GM18907 (cell line): ENCODE measurements at regions not wholly inside any gene's neighbourhood (a gene's known extent, or its start where the extent isn't known, plus 50 kb on each side); places are given as distances from the start of the nearest gene placed in this dataset.
"Not testable (repeated sequence)": the region's sequence is repeated elsewhere in the genome, so short reads cannot be mapped to it uniquely, and the experiment has no call there.

Source experiments
- ATAC-seq: cut with Tn5 transposase; IDR thresholded peaks from one replicate; pipeline ENCODE4 v1.9.1; 2021; ENCODE audit warnings: mild to moderate bottlenecking, moderate library complexity; ENCODE audit not compliant: unreplicated experiment

DNA sequence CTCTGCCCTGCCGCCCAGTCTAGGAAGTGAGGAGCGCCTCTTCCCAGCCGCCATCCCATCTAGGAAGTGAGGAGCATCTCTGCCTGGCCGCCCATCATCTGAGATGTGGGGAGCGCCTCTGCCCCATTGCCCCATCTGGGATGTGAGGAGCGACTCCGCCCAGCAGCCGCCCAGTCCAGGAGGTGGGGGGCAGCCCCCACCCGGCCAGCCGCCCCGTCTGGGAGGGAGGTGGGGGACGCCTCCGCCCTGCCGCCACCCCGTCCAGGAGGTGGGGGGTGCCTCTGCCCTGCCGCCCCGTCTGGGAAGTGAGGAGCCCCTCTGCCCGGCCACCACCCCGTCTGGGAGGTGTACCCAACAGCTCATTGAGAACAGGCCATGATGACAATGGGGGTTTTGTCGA is 146.0 kb upstream of the RAB6C start:
- not testable (repeated sequence) for ATAC-seq

- no peak for ATAC-seq
These were observed 132.4 kb upstream of the RAB6C start for GRCh38 chr2:129847043-129847442.

DNA sequence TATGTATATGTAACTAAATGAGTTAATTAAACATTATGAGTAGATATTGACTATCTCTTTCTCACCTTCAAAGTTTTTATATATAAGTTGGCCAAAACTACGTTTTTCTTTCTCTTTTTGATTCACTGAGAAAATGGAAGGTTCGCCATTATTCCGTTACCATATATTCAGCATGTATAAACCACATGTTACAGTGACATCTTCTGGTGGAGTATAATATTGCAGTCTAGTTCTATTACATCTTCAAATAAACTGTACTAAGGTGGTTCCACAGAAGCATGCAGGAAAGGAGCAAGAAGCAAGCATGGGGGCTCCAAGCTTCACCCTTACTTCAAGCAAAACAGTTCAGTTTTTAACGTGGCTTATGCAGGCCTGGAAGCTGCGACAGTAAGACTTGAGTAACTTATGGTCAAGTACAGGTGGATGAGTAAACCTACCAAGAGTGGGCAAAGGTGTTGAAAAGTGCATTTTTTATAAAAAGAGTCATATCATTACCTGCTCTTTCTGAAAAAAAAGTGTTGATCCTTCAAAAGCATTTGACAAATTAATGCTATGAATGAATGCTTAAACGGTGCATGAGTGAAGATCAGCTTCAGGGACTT is 129.8 kb upstream of the RAB6C start:
- ATAC-seq: peak; percentile 89

DNA sequence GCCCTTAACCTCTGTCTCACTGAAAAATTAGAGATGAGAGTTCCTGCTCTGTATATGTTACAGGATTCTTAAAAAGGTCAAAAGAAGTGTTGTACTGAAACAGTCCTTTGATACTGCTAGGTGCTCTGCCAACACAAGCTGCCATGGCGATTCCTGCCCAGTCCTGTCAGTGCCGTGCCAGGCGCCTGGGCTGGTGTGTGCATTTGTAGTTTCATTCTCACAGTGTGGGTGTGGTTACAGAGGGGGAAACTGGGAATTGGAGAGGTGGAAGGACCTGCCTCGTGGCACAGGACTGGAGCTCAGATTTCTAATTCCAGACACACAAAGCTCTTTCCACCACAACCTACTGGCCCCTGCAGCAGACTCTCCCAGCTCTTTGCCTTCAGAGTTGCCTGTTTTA is 122.3 kb upstream of the RAB6C start:
- no peak for ATAC-seq

GRCh38 chr2:129859175-129859574 is 120.3 kb upstream of the RAB6C start:
- ATAC-seq: no peak

- no peak for ATAC-seq
These were observed 119.4 kb upstream of the RAB6C start for GRCh38 chr2:129860088-129860487.

- ATAC-seq: no peak
These were observed 117.7 kb upstream of the RAB6C start for GRCh38 chr2:129861666-129862288.

DNA sequence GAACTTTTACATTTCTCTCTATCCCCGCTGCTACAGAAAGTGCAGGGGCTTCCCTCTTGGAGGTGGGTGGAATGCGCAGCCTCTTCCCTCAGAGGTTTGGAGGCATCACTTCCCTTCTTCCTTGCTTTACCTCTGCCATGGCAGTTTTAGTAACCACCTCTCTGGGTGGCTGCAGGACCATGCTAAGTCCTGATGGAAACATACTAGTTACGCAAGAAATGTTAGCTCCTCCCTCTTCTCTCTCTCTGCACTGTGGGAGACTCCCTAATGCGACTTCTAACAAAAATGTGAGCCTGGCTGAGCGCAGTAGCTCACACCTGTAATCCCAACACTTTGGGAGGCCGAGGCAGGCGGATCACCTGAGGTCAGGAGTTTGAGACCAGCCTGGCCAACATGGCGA is 116.8 kb upstream of the RAB6C start:
- ATAC-seq: no peak

DNA sequence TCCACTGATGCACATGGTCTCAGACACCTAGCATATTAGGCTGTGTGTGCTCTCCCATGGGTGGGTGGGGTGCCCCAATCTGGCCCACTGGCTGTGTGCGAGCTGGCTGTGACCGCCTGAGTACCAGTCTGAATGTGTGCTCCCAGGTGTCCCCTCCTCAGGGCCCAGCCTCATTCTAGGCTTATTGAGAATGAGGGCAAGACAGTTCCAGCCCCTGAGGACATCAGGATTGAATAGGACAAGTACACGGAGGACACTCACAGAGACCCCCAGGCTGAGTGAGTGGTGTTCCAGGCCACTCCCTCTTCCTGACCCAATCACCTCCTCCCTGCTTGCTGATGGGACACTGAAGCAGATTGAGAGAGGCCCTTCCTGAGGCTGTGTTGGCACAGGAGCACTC is 116.1 kb upstream of the RAB6C start:
- ATAC-seq: no peak

DNA sequence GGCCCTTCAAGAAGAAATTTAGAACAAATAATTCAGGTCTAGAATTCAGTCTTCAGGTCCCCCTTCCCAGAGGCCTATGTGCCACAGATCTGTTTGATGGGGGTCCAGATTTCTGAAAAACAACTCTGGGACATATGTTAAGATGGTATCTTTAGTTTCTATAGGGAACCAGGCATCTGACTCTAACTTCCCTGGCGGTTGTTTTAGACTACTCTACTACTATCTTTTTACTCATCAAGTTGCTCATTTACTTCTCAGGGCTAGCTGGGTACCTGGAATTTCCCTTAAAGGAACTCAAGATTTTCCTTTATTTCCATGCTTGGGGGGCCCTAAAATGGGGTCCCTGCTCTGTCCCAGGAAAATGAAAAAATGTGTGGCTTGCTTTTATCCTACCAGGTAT is 114.7 kb upstream of the RAB6C start:
- peak; percentile 71 for ATAC-seq

GRCh38 chr2:129865976-129866375 is 113.5 kb upstream of the RAB6C start:
- no peak for ATAC-seq

DNA sequence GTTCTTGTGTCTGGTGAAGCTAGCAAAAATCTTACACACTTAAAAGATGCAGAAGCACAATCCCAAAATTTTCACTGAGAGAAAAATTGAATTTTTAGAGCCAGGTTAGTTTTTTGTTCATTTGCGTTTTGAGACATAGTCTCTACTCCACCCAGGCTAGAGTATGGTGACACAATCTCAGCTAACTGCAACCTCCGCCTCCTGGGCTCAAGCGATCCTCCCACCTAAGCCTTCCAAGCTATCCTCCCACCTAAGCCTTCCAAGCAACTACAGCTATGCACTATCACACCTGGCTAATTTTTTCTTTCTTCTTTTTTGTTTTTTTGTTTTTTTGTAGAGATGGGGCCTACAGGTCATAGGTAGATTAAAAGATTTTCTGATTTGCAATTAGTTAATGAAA is 113.1 kb upstream of the RAB6C start:
- ATAC-seq: no peak

- no peak for ATAC-seq
These were observed 111.3 kb upstream of the RAB6C start for GRCh38 chr2:129868151-129868550.

DNA sequence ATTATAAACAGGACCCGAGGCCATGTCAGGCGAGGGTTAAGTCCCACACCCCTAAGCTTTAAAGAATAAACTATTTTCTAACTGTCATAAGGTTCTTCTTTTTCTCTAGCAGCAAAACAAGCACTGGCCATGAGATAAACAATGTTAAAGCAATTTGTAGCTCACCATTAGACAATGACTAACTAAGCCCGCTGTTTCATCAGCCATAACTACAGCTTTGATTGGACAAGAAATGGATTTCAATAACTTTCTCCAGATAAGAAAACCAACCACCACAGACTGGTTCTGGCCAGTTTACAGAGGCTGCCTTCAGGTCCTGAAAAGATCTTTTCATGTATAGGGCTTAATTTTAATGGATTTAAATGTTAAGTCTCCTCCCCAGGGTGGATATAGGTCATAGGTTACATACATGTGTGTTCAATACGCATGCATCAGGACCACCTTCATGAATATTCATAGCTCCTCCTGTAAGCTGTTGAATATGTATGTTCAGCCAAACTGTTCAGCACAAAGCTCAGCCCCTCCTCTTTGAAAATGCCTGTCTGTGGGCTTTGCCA is 108.7 kb upstream of the RAB6C start:
- ATAC-seq: no peak

GRCh38 chr2:129872446-129872845 is 107.0 kb upstream of the RAB6C start:
- ATAC-seq: no peak

DNA sequence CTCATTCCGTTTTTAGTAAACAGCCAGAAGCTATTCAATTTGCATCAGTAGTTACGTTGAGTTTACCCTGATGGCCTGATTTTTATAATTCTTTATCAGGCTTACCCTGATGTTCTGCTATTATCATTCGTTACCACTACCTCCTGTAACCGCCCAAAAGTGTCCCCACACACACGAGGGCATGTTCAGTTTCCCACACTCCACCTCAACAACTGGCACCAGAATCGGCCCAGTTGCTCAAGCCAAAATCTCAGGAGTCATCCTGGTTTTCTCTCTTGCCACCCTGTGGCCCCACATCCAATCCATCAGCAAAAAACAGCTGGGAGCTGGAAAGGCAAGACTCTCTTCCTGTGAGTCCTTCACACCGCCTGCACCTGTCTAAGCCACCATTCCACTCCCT is 102.9 kb upstream of the RAB6C start:
- ATAC-seq: no peak

DNA sequence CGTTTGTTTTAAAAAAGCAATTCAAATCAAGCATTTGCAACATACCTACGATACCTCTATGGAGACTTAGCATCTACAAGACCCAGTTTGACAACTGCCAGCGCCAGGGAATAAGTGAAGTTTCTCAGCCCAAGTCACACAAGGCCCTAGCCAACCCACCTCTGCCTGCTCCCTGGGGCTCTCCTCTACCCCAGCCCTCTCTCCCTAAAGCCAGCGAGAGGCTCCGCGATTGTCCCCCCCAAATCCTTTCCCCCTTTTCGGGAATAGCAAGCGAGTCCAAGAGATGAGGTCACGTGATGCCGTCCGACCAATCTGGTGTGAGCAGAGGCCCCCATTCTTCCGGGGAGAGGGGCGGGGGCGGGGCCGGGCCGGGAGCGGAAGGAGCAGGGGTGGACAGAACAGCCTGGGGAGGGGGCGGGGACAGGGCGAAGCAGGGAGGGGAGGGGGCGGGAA is 102.2 kb upstream of the RAB6C start:
- peak; percentile 77 for ATAC-seq

DNA sequence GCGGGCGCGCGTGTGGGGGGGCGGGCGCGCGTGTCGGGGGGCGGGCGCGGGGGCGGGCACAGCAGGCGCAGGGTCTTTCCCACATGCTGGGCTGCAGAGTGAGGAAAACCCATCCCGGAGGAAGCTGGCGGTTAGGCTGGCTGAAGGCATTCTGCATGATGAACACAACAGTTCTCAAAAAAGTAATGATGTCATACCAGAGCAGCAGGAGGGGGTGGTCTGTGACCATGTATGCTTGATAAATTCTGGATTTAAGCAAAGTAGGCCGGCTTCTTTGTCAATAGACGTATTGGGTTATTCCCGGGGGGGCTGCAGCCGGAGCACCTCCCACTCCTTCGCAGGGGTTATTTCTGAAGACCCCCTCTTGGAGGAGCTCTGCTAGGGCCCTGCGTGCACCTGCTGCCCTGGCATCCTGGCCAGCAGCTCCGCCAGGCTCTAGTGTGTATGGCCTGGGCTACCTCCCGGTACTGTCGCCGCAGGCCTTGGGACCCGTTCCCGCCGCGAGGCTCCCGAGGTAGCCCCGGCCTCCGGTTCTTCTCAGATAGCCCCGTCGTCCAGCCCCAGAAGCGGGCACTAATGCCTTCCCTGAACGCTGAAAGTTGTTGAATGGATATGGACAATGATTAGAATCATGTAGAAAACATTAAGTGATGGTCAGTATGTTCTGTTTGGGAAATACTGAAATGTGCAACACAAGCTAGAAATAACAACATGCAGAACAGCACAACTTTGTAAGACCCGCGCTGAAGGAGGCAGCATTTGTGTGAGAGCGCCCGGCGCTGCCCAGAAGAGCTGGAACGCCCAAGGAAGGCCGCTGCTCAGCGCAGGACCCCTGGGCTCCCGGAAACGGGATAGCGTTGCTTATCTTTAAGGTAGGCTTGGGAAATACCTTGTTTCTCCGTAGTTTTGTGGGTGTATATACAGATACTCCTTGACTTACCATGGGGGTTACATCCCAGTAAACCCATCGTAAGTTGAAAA is 101.4 kb upstream of the RAB6C start:
- ATAC-seq: peak; percentile 47

DNA sequence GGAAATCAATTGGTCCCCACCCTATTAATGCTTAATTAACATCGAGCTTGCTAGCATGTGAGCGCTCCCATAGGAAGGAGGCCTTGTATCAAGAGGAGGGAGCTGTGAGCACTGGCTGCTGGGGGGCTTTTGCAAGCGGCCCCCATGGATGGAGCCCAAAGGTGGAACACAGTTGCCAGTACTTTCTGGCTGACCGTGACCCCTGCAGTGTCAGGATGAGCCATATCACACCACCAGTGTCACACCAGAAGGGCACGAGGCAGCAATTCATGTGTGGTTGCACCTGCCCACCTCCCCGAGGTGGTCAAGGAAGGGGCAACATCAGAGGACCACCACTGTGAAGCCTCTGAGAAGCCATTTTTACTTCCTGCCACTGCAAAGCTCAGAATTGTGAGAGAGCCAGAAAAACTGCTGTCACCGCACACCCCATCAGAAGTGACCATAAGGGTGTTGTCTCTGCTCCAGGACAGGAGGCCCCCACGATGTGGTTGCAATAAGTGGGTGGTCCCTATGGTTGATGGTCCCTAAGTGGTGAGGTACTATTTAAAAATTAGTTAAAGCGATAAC is 99.8 kb upstream of the RAB6C start:
- no peak for ATAC-seq

DNA sequence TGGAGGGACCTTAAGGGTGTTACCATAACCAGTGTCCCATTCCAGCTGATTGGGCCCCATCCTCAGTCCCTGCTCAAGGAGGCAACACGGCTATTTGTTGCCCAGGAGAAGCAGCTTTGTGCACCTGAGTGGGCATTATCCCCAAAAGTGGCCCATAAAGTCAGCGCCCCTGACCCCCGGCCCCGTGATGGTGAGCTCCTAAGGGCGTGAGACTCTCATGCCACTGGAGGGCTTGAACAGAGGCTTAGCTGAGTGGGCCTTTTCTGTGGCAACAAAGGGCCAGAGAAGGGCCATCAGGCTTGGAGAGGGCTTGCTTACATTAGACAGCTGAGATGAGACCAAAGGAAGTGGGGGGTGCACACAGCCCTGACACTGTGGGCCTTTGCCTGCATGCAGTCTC is 99.2 kb upstream of the RAB6C start:
- no peak for ATAC-seq

GRCh38 chr2:129880971-129881370 is 98.5 kb upstream of the RAB6C start:
- no peak for ATAC-seq
